GM18505 (cell line): ENCODE measurements at regions not wholly inside any gene's neighbourhood (a gene's known extent, or its start where the extent isn't known, plus 50 kb on each side); places are given as distances from the start of the nearest gene placed in this dataset.

Source experiments
- ATAC-seq: cut with Tn5 transposase; IDR thresholded peaks from one replicate; pipeline ENCODE4 v1.9.1; 2021; ENCODE audit not compliant: unreplicated experiment
- POLR2A ChIP-seq: IDR thresholded peaks from 4 replicates; pipeline ENCODE4 v1.6.1; 2011; ENCODE audit warnings: borderline replicate concordance; ENCODE audit not compliant: insufficient read depth, insufficient read length; ENCODE audit errors: extremely low read depth

GRCh38 chr1:37157634-37158033 is 123.3 kb upstream of the GRIK3 start:
- no peak for TF ChIP-seq POLR2A
- no peak for ATAC-seq

GRCh38 chr1:37158113-37158749 is 123.9 kb upstream of the GRIK3 start:
- ATAC-seq, result no peak
- no peak for TF ChIP-seq POLR2A

DNA sequence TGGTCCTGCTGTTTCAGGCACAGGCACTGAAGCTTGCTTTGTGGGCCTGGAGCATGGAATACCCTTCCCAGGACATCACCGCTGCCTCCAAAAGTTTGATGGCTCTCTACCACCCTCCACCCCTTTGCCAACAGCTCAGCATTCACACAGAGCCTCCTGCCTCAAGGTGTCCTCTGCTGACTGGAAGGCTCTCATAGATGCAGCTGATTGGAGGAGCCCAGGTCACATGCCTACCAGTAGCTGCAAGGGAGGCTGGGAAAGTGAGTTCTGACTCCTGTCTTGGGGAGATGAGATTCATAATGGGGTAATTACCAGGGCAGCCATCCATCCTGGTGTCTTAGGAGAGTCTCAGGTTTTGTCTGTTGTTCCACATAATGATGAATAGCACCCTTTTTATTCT is 124.8 kb upstream of the GRIK3 start:
- no peak for TF ChIP-seq POLR2A
- ATAC-seq, result no peak

GRCh38 chr1:37161171-37161570 is 126.9 kb upstream of the GRIK3 start:
- TF ChIP-seq POLR2A, result no peak
- no peak for ATAC-seq

- ATAC-seq, result no peak
- TF ChIP-seq POLR2A, result no peak
Observed at GRCh38 chr1:37162059-37162458, 127.7 kb upstream of the GRIK3 start.

GRCh38 chr1:37166005-37166404 is 131.7 kb upstream of the GRIK3 start:
- ATAC-seq, result no peak
- no peak for TF ChIP-seq POLR2A

DNA sequence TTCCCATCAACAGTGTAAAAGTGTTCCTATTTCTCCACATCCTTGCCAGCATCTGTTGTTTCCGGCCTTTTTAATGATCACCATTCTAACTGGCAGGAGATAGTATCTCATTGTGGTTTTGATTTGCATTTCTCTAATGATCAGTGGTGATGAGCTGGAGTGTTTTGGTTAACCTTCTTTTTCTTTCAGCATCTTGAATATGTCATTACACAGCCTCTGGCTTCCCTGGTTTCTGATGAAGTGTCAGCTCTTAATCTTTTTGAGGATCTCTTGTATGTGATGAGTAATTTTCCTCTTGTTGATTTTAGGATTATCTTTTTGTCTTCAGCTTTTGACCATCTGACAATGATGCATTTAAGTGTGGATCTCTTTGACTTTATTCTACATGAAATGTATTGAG is 133.2 kb upstream of the GRIK3 start:
- ATAC-seq, result no peak
- TF ChIP-seq POLR2A, result no peak

- no peak for ATAC-seq
- TF ChIP-seq POLR2A, result no peak
Observed at GRCh38 chr1:37169241-37169640, 134.9 kb upstream of the GRIK3 start.

GRCh38 chr1:37169743-37170275 is 135.5 kb upstream of the GRIK3 start:
- TF ChIP-seq POLR2A, result no peak
- no peak for ATAC-seq

DNA sequence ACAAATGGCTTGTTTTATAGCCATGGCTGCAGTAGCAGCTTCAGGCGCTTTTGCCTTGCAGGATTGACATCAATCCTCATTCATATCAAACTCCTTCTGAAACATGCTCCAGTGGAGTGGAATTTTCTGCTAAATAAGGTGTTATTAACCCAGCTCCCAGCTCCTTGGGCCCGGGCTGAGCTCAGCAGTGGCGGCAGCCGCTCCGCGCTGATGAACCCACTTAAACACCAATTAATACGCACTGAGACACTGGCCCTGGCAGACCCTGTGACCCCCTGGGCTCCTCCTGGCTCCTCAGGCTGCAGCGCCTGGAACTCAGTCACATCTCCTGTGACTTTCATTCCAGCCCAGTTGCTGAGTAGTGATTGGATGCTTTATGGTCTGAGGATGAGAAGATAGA is 137.4 kb upstream of the GRIK3 start:
- no peak for ATAC-seq
- no peak for TF ChIP-seq POLR2A

DNA sequence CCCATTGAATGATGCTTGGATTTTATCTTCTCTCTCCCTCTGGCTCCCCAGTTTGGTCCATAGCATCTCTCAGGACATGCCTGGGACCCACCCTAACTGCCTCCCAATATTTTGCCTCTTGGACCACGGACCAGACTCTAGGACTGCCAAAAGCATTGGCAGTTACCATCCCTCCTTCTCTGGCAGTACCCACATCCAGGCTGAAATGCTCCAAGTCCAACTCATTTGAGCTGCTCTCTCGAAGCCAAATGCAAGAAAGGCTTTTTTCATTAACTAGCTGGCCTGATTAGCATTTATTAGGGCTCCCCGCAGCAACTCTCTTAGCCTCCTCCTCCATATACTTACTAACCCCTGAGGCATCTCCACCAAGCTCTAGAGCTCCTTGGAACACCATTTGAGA is 140.0 kb upstream of the GRIK3 start:
- ATAC-seq, result no peak

GRCh38 chr1:37174876-37175275 is 140.6 kb upstream of the GRIK3 start:
- no peak for ATAC-seq
- TF ChIP-seq POLR2A, result no peak

More for the DNA sequence above, 140.0 kb upstream of the GRIK3 start:
- no peak for TF ChIP-seq POLR2A

GRCh38 chr1:37175666-37176215 is 141.4 kb upstream of the GRIK3 start:
- no peak for TF ChIP-seq POLR2A
- ATAC-seq, result no peak

DNA sequence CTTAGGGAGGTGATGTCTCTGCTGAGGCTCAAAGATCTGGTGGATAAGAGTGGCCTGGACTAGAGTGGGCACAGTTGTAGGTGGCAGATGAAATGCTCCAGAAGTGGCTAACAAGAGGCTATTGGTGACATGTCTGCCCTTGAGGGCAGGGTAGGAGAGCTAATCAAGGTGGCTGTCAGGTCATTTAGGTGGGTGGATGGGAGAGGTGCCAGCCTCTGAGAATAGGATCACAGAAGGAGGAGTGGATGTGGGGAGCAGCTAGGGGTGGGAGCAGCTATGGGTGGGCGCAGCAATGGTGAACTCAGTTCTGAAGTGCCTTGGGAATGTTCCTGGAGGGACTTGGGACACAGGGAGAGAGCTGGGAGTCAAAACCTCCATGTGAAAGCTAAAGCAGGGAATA is 142.0 kb upstream of the GRIK3 start:
- no peak for TF ChIP-seq POLR2A
- no peak for ATAC-seq
